HFF-Myc (cell line): ENCODE measurements at regions not wholly inside any gene's neighbourhood (a gene's known extent, or its start where the extent isn't known, plus 50 kb on each side); places are given as distances from the start of the nearest gene placed in this dataset.

ENCODE experiments used
- DNase-seq: peaks from one replicate; pipeline ENCODE4 v3.0.0-alpha.2; 2011; ENCODE audit warnings: low read depth; ENCODE audit errors: extremely low read depth
- H3K4me3 ChIP-seq: replicated peaks from 2 replicates; pipeline ENCODE4 v1.5.1; 2011; ENCODE audit warnings: low read depth, mild to moderate bottlenecking, control low read depth, low read length
- TF ChIP-seq, protein P1 (sequence below): IDR thresholded peaks from 2 replicates; pipeline ENCODE4 v1.5.1; 2012; ENCODE audit warnings: mild to moderate bottlenecking, low read depth, low read length, control low read depth; ENCODE audit errors: missing control alignments

DNA sequence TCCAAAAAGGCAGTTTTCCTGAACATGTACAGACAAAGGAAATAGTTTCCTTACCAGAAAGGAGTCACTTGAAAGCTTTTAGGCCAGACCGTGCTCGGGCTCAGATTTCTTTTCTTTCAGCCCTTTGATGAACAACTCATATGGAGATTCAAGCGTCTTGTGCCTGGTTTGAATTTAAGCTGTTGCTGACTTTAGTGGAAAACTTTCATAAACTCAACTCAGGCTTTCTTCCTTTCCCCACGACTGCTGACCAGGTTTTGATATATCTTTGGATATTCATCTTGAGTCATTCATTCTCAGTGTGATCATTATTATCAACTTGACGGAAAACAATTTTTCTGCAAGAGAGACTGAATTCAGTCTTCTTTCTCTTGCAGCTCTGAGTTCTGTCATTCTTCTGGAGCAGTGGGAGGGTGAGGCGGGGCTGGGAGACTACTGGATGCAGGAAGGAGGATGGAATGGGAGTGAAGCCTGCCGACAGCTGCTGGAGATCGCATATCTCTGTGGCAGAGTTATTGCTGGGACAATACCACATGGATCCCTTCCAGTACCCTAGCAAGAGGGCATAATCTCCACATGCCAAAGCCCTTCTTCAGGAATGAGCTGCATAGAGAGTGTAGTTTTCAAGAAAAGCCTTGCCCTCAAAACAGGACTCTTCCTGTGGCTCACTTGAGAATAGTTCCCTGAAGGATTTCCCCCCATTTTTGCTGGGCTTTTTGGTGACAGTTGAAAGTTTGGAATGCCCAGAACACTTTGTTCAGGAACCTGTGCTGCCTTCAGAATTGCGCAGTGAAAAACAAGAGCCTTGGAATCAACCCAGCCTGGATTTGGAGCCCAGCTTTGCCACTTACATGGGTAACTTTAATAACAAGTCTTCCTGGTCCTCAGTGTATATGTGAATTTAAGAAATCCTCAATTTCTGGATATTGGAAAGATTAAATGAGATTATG is 364.4 kb downstream of the ZNF521 start:
- DNase-seq, result no peak
- peak overlapping the region; percentile 12 for H3K4me3 ChIP-seq

DNA sequence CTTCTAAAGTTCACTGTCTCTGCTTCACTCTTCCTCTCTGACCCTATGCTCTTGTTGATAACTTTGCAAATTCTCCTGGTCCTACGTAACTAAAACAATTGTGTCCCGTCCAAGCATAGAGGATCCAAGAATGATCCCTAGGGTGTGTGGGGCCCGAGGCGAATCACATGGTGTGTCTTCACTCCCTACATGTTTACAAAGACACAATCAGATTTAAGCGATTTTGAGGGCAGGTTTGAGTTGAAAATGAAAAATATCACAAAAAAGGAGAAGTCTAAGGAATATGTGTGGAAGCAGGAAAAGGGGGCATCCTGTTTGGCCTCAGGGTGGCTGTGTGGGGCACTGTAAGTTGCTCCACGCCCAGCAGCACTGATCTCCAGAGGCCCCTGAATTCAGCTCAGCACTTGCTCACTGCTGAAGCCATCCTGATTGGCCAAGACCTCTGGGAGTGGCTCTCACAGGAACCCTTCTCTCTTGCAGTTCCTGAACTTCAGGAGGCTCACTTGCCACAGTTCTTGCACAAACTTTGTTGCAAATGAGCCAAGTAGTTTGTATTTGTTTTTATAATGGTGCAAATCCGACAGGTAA is 363.6 kb downstream of the ZNF521 start:
- no peak for DNase-seq
- H3K4me3 ChIP-seq, result no peak overlapping the region
- TF ChIP-seq, protein P1, sequence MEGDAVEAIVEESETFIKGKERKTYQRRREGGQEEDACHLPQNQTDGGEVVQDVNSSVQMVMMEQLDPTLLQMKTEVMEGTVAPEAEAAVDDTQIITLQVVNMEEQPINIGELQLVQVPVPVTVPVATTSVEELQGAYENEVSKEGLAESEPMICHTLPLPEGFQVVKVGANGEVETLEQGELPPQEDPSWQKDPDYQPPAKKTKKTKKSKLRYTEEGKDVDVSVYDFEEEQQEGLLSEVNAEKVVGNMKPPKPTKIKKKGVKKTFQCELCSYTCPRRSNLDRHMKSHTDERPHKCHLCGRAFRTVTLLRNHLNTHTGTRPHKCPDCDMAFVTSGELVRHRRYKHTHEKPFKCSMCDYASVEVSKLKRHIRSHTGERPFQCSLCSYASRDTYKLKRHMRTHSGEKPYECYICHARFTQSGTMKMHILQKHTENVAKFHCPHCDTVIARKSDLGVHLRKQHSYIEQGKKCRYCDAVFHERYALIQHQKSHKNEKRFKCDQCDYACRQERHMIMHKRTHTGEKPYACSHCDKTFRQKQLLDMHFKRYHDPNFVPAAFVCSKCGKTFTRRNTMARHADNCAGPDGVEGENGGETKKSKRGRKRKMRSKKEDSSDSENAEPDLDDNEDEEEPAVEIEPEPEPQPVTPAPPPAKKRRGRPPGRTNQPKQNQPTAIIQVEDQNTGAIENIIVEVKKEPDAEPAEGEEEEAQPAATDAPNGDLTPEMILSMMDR, result no peak

More for the DNA sequence above, 364.4 kb downstream of the ZNF521 start:
- TF ChIP-seq, protein P1, result no peak

GRCh38 chr18:24989760-24990593 is 362.0 kb downstream of the ZNF521 start:
- TF ChIP-seq, protein P1, result peak; percentile 10

DNA sequence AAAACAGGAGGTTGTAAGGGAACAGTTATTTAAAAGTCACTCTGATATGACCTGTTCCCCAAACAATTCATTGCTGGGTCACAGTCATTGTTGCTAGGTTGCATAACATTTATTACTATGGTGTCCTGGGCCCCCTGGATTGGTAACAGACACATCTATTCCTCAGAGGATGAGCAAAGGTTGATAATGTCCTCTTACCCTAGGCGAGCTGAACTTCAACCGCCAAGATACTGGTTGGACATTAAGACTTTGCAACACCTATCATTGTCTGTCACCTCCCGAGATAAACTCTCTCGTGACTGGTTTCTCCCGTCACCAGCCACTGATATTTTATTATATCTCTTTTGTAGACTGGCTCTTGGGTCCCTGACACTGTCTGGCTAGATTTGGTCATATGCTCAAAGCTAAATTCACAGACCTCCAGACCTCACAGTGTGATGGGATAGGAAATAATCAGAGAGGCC is 361.3 kb downstream of the ZNF521 start:
- TF ChIP-seq, protein P1, result no peak
- no peak for DNase-seq
- H3K4me3 ChIP-seq, result no peak overlapping the region

More at GRCh38 chr18:24989760-24990593, 362.0 kb downstream of the ZNF521 start:
- H3K4me3 ChIP-seq, result no peak overlapping the region
- no peak for DNase-seq

GRCh38 chr18:24991141-24992060 is 360.6 kb downstream of the ZNF521 start:
- TF ChIP-seq, protein P1, result no peak

More at GRCh38 chr18:24991141-24992060, 360.6 kb downstream of the ZNF521 start:
- DNase-seq, result no peak
- no peak overlapping the region for H3K4me3 ChIP-seq
